ENCODE measurements at regions not wholly inside any gene's neighbourhood (a gene's known extent, or its start where the extent isn't known, plus 50 kb on each side); places are given as distances from the start of the nearest gene placed in this dataset.

DNA sequence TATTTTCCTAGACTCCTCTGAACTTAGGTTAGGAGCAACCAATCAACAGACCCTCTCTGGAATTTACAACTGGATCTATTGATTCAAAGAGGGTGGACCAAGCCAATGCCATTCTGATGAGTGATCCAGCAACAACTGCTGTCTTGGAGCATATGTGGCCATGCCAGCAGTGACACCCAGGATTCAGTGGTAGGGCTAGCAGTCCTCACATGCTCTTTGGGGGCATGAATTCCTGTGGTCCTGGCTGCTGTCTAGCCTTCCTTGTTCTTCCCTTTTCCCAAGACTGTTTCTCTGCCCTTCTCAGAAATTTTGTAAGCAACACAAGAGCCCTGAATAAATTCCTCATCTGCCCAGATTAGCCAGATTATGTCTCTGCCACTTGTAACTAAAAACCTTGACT lies 61.5 kb upstream of the GATB start:
- Histone ChIP-seq H3K9me3 (no peaks in the 10 kb centered on the region), H3K27me3 (ENCODE audit: low read depth) (no peaks in the 10 kb centered on the region), H3K4me3 (no peak overlapping the region), H3K4me1 (no peaks in the 10 kb centered on the region), H3K27ac (no peak overlapping the region), H3K36me3 (no peaks in the 10 kb centered on the region)
- TF ChIP-seq, protein P1, sequence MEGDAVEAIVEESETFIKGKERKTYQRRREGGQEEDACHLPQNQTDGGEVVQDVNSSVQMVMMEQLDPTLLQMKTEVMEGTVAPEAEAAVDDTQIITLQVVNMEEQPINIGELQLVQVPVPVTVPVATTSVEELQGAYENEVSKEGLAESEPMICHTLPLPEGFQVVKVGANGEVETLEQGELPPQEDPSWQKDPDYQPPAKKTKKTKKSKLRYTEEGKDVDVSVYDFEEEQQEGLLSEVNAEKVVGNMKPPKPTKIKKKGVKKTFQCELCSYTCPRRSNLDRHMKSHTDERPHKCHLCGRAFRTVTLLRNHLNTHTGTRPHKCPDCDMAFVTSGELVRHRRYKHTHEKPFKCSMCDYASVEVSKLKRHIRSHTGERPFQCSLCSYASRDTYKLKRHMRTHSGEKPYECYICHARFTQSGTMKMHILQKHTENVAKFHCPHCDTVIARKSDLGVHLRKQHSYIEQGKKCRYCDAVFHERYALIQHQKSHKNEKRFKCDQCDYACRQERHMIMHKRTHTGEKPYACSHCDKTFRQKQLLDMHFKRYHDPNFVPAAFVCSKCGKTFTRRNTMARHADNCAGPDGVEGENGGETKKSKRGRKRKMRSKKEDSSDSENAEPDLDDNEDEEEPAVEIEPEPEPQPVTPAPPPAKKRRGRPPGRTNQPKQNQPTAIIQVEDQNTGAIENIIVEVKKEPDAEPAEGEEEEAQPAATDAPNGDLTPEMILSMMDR (IDR thresholded peaks at IDR 0.05), result no peak
- intact Hi-C loops (cut with DNase I), result no loop called here
- ATAC-seq (no peak), DNase-seq (no peak)

DNA sequence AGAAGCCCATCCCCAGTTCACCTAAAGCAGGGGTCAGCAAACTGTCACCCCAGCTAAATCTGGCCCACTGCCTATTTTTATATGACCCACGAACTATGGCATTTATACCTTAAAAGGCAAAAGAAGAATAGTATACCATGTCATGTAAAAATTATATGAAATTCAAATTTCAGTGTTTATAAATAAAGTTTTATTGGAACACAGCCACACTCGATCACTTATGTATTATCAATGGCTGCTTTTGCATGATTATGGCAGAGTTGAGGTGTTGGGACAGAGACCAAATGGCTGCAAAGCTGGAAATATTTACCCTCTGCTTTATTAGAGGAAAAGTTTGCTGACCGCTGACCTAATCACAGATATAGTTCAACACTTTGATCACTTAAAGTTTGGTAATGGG lies 59.2 kb upstream of the GATB start:
- TF ChIP-seq, protein P1 (IDR thresholded peaks at IDR 0.05), result no peak
- ATAC-seq, result no peak
- Histone ChIP-seq H3K4me3 (no peak overlapping the region), H3K4me1 (no peaks in the 10 kb centered on the region), H3K27ac (no peak overlapping the region), H3K9me3 (no peaks in the 10 kb centered on the region), H3K36me3 (no peaks in the 10 kb centered on the region), H3K27me3 (ENCODE audit: low read depth) (no peaks in the 10 kb centered on the region)
- intact Hi-C loops (cut with DNase I), result no loop called here
- DNase-seq, result no peak

DNA sequence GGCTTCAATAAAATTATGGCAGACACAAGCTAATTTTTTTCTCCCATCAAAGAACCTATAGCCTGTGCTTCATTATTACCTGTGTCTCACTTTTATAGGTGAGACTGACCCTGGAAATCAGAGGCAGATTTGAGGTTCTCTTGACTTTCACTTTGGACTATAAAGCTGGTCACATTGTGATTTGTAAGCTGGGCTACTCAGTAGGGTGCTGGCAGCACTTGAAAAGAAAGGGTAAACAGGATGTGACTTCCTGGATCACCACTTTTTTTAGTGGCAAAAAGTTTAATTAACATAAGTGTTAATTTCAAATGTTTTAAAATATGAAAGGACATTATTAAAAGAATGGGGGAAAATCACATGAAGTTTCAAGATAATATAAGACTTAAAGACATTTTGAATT lies 50.6 kb upstream of the GATB start:
- Histone ChIP-seq H3K4me1 (no peaks in the 10 kb centered on the region), H3K9me3 (no peaks in the 10 kb centered on the region), H3K27me3 (ENCODE audit: low read depth) (no peaks in the 10 kb centered on the region), H3K27ac (no peak overlapping the region), H3K36me3 (no peaks in the 10 kb centered on the region), H3K4me3 (no peak overlapping the region)
- TF ChIP-seq, protein P1 (IDR thresholded peaks at IDR 0.05), result no peak
- DNase-seq, result no peak
- intact Hi-C loops (cut with DNase I), result no loop called here
- ATAC-seq, result no peak
